ENCODE measurements at regions not wholly inside any gene's neighbourhood (a gene's known extent, or its start where the extent isn't known, plus 50 kb on each side); places are given as distances from the start of the nearest gene placed in this dataset.

- H4K20me1 ChIP-seq (ENCODE audit: control insufficient read depth, insufficient read depth, low read length, poor library complexity, severe bottlenecking), result no peaks in the 10 kb centered on the region
- Mint-ChIP-seq H3K4me3 (no peak overlapping the region), H3K27ac (no peak overlapping the region), H3K27me3 (peaks cover 8% of the 10 kb centered on the region), H3K4me1 (peaks cover 6% of the 10 kb centered on the region), H3K9me3 (ENCODE audit: insufficient read depth) (no peaks in the 10 kb centered on the region)
- no peaks in the 10 kb centered on the region for H3K27me3 ChIP-seq (replicated peaks in 1 of 4; ENCODE audit: control extremely low read depth in 1 of 4, control insufficient read depth in 3 of 4, insufficient read depth in 4 of 4, low read length in 3 of 4)
- intact Hi-C loops (cut with micrococcal nuclease), result no loop called here
- DNase-seq (no peak), ATAC-seq (ENCODE audit: low read depth) (no peak)
- H3K4me3 ChIP-seq (ENCODE audit: control extremely low read depth in 1 of 5, extremely low read depth in 1 of 5, insufficient read depth in 1 of 5, low read depth in 2 of 5, low read length in 4 of 5), result no peak overlapping the region
- H3K9me3 ChIP-seq (ENCODE audit: control extremely low read depth in 1 of 3, control insufficient read depth in 2 of 3, insufficient read depth in 1 of 3, low read length in 2 of 3), result no peaks in the 10 kb centered on the region
- ChIA-PET CTCF (no interaction called here), POLR2A (no interaction called here)
- no peak overlapping the region for H3K9ac ChIP-seq (ENCODE audit: low read length)
- H3K36me3 ChIP-seq (replicated peaks in 1 of 2; ENCODE audit: control extremely low read depth in 1 of 2, control insufficient read depth in 1 of 2, extremely low read depth in 1 of 2, insufficient read depth in 2 of 2, low read length in 1 of 2), result no peaks in the 10 kb centered on the region
- WGBS (ENCODE audit: insufficient coverage), result 94% methylated on average over 5 of the region's 9 CpGs
- H3K4me2 ChIP-seq (replicated peaks; ENCODE audit: low read depth, low read length, poor library complexity, severe bottlenecking), result no peak overlapping the region
- TF ChIP-seq EZH2 (IDR thresholded peaks at IDR 0.05; ENCODE audit: borderline replicate concordance, insufficient read depth, low read depth, low read length, poor library complexity, severe bottlenecking), result no peak
- TF ChIP-seq, protein P1, sequence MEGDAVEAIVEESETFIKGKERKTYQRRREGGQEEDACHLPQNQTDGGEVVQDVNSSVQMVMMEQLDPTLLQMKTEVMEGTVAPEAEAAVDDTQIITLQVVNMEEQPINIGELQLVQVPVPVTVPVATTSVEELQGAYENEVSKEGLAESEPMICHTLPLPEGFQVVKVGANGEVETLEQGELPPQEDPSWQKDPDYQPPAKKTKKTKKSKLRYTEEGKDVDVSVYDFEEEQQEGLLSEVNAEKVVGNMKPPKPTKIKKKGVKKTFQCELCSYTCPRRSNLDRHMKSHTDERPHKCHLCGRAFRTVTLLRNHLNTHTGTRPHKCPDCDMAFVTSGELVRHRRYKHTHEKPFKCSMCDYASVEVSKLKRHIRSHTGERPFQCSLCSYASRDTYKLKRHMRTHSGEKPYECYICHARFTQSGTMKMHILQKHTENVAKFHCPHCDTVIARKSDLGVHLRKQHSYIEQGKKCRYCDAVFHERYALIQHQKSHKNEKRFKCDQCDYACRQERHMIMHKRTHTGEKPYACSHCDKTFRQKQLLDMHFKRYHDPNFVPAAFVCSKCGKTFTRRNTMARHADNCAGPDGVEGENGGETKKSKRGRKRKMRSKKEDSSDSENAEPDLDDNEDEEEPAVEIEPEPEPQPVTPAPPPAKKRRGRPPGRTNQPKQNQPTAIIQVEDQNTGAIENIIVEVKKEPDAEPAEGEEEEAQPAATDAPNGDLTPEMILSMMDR (IDR thresholded peaks at IDR 0.05), result no peak
- H3K79me2 ChIP-seq (ENCODE audit: control insufficient read depth, insufficient read depth, low read length), result no peaks in the 10 kb centered on the region
- no peak overlapping the region for H3K27ac ChIP-seq (ENCODE audit: low read length in 2 of 2)
- H3K4me1 ChIP-seq (ENCODE audit: control insufficient read depth in 2 of 2, insufficient read depth in 2 of 2, low read length in 2 of 2), result no peaks in the 10 kb centered on the region
- H2AFZ ChIP-seq (ENCODE audit: insufficient read depth, low read depth, low read length, poor library complexity, severe bottlenecking), result no peak overlapping the region
Measured at GRCh38 chr16:55151561-55152305, 172.3 kb upstream of the IRX6 start.

DNA sequence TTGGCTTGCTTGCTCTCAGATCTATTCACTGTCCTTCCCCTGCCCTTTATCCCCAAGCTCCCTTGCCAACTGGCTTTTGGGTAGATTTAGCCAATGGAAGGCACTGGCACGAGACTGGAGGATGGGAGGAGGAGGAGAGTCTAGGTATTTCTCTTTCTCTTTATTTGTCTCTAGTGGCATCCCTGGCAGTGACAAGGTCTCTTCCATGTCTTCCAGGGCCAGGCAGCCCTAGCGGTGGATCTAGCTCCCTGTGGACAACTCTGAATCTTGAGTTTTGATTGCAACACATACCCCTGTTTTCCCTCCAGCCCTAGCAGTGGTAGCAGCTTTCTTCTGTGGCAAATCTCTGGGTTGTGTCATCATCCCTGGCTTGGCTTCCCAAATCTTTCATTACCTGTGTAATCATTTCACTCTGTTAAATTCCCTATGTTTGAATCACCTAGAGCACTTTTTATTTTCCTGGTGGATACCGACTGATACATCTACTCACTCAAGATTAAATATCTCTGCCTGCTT, 171.1 kb upstream of the IRX6 start:
- H3K27ac Mint-ChIP-seq, result no peak overlapping the region
- no peaks in the 10 kb centered on the region for H3K79me2 ChIP-seq (ENCODE audit: control insufficient read depth, insufficient read depth, low read length)
- CTCF ChIA-PET, result no interaction called here

More for the DNA sequence above, 171.1 kb upstream of the IRX6 start:
- WGBS (ENCODE audit: insufficient coverage), result 93% methylated on average over 1 of the region's 3 CpGs
- Histone ChIP-seq H3K4me2 (replicated peaks; ENCODE audit: low read depth, low read length, poor library complexity, severe bottlenecking) (no peak overlapping the region), H3K9me3 (ENCODE audit: control extremely low read depth in 1 of 3, control insufficient read depth in 2 of 3, insufficient read depth in 1 of 3, low read length in 2 of 3) (no peaks in the 10 kb centered on the region), H3K4me3 (ENCODE audit: control extremely low read depth in 1 of 5, extremely low read depth in 1 of 5, insufficient read depth in 1 of 5, low read depth in 2 of 5, low read length in 4 of 5) (no peak overlapping the region), H3K27ac (ENCODE audit: low read length in 2 of 2) (no peak overlapping the region), H3K9ac (ENCODE audit: low read length) (no peak overlapping the region), H3K36me3 (replicated peaks in 1 of 2; ENCODE audit: control extremely low read depth in 1 of 2, control insufficient read depth in 1 of 2, extremely low read depth in 1 of 2, insufficient read depth in 2 of 2, low read length in 1 of 2) (no peaks in the 10 kb centered on the region), H4K20me1 (ENCODE audit: control insufficient read depth, insufficient read depth, low read length, poor library complexity, severe bottlenecking) (no peaks in the 10 kb centered on the region), H2AFZ (ENCODE audit: insufficient read depth, low read depth, low read length, poor library complexity, severe bottlenecking) (no peak overlapping the region), H3K27me3 (replicated peaks in 1 of 4; ENCODE audit: control extremely low read depth in 1 of 4, control insufficient read depth in 3 of 4, insufficient read depth in 4 of 4, low read length in 3 of 4) (no peaks in the 10 kb centered on the region), H3K4me1 (ENCODE audit: control insufficient read depth in 2 of 2, insufficient read depth in 2 of 2, low read length in 2 of 2) (no peaks in the 10 kb centered on the region)
- Mint-ChIP-seq H3K4me3 (no peak overlapping the region), H3K4me1 (peaks cover 6% of the 10 kb centered on the region), H3K27me3 (peaks cover 8% of the 10 kb centered on the region), H3K9me3 (ENCODE audit: insufficient read depth) (no peaks in the 10 kb centered on the region)
- POLR2A ChIA-PET, result no interaction called here
- TF ChIP-seq, protein P1 (IDR thresholded peaks at IDR 0.05), result no peak
- no peak for TF ChIP-seq EZH2 (IDR thresholded peaks at IDR 0.05; ENCODE audit: borderline replicate concordance, insufficient read depth, low read depth, low read length, poor library complexity, severe bottlenecking)
- no peak for DNase-seq
- intact Hi-C loops (cut with micrococcal nuclease), result no loop called here
- no peak for ATAC-seq (ENCODE audit: low read depth)
